GM19468 (cell line): ENCODE measurements at regions not wholly inside any gene's neighbourhood (a gene's known extent, or its start where the extent isn't known, plus 50 kb on each side); places are given as distances from the start of the nearest gene placed in this dataset.
"Not testable (repeated sequence)": the region's sequence is repeated elsewhere in the genome, so short reads cannot be mapped to it uniquely, and the experiment has no call there.

ENCODE experiments used
- ATAC-seq: cut with Tn5 transposase; IDR thresholded peaks from one replicate; pipeline ENCODE4 v1.9.1; 2021; ENCODE audit warnings: mild to moderate bottlenecking, moderate library complexity, moderate number of reproducible peaks; ENCODE audit not compliant: unreplicated experiment; ENCODE audit errors: extremely low read depth

DNA sequence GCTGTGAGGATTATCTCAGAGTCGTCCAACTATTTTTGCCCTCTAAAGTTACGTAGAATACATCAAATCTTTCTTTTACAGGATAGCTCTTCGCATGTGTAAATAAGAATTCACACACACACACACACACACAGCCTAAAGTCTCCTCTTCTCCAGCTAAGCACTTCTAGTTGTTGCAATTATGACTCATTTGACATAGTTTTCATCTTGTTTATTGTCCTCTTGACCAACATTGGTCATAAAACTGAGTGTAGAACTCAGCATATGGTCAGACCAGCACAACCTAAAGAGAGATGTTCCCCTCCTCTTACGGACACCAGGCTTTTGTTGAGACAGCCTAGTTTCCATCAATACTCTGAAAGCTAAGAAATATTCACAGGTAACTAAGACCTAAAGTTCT is 234.2 kb downstream of the BLID start:
- no peak for ATAC-seq

GRCh38 chr11:121877152-121877551 is 238.9 kb downstream of the BLID start:
- ATAC-seq: no peak

GRCh38 chr11:121873766-121874165 is 242.2 kb downstream of the BLID start:
- no peak for ATAC-seq

- ATAC-seq: no peak
Measured at GRCh38 chr11:121872356-121872755, 243.7 kb downstream of the BLID start.

DNA sequence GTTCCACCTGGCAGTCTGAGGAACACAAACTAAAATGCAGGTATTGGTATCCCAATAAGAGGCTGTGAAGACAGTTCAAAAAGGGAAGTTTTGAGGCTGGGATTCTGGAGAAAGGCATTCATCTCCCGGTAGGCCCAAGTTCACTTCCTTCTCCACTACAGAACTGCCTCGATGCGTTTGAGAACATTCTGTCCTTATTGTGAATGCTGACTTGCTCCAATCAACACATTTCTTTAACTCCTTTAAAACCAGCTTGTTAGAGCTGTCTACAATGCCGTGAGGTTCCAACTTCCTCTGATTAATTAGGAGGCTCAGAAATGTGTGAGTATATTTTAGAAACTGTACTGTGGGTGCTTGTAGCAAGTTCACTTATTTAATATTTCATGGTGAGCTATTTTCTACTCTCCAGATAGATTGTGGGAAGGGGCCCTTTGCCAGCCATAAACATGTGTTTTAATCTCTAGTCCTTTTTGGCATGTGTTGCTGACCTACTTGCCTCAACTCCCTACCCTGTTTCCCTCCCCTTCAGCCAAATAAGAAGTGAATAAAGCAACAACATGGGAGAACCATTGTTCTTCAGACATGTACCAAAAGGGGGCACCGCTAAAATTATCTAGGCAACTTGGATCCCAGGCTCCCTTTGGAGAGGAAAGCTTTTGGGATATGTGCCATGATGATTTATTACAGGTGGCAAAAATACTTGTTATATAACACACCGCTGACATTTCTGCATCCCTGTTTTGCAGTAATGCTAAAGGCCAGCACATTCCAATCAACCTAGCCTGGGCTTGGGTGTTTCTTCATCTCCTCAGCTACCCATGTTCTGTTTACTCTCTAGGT is 245.6 kb downstream of the BLID start:
- ATAC-seq: no peak

DNA sequence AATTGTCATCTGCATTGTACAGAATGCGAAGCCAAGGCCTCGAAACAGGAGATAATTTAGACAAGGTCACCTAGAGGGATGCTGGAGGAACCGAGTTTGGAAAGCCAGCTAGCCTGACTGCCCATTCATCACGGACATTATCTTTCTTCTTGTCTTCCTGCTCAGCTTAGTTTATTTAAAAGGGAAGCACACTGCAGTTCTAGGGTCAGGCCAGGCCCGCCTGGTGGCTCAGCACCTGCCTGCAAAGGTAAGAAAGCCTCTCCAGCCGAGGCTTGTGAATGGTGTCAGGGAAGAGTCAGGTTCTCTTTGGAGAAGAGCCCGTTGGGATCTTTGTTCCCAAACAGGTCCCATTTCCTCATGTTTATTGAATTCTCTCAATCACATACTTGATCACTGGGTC is 246.5 kb downstream of the BLID start:
- ATAC-seq: no peak

- no peak for ATAC-seq
Measured at GRCh38 chr11:121866754-121867153, 249.3 kb downstream of the BLID start.

GRCh38 chr11:121864660-121865059 is 251.4 kb downstream of the BLID start:
- no peak for ATAC-seq

- no peak for ATAC-seq
Measured at GRCh38 chr11:121863126-121863525, 252.9 kb downstream of the BLID start.

DNA sequence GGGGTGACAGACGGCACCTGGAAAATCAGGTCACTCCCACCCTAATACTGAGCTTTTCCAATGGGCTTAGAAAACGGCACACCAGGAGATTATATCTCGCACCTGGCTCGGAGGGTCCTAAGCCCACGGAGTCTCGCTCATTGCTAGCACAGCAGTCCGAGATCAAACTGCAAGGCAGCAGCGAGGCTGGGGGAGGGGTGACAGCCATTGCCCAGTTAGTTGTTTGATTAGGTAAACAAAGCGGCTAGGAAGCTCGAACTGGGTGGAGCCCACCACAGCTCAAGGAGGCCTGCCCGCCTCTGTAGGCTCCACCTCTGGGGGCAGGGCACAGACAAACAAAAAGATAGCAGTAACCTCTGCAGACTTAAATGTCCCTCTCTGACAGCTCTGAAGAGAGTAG is 260.9 kb downstream of the BLID start:
- not testable (repeated sequence) for ATAC-seq

- ATAC-seq: no peak
Measured at GRCh38 chr11:121844016-121844415, 272.0 kb downstream of the BLID start.

DNA sequence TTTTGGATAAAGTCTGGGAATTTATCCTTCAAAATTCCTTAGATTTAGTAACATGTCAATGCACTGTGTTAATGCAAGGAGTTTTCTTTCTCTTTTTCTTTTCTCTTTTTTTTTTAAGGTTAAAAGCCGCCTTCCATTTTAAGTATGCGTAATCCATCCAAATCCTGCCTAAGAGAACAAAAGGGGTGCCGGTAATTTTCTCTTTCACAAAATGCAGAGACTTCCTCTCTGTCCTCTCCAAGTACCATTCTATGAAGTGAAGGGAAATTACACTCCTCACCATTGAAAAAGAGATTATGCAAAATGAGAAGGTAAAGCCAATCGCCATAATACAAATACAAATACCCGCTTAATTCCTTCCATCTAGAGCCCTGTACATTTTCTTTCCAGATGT is 273.8 kb downstream of the BLID start:
- no peak for ATAC-seq

DNA sequence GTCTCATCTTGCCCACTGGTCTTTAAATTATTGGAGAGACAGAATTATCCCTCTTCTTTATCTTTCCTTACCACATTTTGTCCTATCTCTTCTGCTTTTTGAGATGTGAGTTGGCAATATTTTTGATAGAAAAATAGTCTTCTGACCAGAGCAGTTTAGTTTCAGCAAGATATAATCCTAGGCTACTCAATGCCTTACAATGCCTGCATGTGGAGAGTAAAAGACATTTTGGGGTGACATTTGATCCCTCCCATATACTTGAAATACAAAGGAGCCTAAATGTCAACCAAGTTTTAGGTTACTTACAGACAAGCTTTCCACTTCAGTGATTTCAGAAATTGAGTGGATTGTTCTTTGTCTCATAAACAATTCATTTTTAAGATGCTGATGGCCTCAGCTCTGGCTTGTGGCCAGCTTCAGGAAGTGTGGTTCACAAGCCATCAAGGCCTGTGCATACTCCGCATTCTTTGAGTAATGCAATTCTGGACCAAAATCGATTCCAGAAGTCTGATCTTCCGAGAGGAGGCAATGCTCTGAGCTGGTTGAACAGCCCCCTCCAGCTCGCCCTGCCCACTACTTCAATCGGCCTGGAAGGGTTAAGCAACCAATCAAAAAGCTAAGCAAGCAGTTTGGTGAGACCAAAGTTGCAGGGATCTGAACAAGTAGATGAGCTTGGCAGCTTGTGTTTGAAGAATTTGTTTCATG is 274.4 kb downstream of the BLID start:
- ATAC-seq: no peak

DNA sequence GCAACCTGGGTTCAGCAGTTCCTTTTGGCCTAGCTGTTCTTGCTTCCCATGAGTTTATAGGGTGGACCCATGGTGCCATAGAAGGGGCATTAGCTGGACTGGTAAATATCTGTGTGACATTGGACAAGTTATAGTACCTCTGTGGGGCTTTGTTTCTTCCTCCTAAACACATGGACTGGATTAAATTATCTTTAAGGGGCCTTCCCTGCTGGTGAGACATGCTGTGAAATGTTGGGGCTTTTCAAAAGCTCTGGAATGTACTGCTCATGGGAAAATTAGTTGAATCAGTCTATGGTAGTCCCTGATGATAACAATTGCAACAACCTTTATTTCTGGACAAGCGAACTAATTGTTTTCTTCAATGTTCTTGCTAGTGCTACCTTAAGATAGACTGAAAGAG is 276.2 kb downstream of the BLID start:
- ATAC-seq: no peak

- ATAC-seq: no peak
Measured at GRCh38 chr11:121838571-121838970, 277.4 kb downstream of the BLID start.

- no peak for ATAC-seq
Measured at GRCh38 chr11:121833970-121834369, 282.0 kb downstream of the BLID start.

DNA sequence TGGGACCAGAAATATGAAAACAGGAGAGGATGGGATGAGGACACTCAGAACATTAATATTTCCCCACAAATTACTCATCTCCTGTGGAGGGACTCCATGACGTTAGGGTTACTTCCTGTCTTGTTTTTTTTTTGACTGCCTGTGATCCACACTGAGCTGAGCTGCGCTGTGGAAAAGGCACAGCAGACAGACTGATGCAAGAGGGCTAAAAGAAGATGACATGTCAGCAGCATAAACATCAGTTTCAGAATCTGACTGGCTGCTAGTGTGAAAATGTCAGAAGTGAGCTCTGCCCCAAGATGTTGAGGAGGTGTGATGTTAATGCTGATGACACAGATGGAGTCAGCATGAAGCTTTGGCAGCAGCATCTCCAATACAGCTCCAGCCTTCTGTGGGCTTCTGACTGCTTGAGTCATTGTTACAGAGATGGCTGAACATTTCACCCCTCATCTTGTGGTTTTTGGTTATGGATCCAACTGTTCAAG is 286.8 kb downstream of the BLID start:
- ATAC-seq: no peak

DNA sequence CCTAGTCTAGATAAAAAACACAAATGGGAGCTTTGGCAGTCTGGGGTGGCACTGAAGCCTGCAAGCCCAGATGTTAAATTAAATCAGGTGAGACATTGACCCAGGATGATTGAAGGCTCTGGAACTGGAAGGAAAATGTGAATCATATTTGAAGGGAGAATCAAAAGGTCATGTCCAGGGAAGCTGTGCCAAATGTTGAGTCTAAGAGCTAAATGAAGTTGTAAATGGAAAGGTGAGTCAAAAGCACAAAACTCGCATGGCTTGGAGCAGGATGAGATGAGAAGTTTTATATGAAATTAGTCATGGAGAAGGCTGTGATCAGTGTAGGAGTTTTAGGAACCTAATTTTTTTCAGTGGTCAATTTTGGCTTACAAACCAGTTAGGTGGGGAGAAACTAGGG is 301.1 kb downstream of the BLID start:
- no peak for ATAC-seq

- ATAC-seq: no peak
Measured at GRCh38 chr11:121814296-121814695, 301.7 kb downstream of the BLID start.

GRCh38 chr11:121810291-121810690 is 305.7 kb downstream of the BLID start:
- ATAC-seq: no peak

DNA sequence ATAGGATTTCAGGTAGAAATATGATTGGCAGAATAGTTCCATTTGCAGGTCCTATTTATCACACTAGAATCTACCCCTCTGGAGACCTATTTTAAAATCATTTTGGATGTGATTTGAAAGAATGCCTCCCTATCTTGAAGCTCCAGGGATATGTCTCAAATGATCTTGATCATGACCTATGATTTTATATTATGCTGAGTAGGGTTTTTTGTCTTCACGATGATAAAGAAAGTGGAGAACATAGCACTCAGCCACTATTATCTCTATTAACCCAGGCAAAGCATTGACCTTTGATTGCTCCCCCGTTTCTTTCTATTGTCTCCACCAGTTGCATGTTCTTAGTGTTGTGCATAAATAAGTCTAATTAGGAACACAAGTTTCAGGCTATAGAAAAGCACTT is 307.9 kb downstream of the BLID start:
- ATAC-seq: no peak

- ATAC-seq: no peak
Measured at GRCh38 chr11:121807051-121807450, 309.0 kb downstream of the BLID start.
